Stomach (tissue), 8 donors: ENCODE measurements at regions not wholly inside any gene's neighbourhood (a gene's known extent, or its start where the extent isn't known, plus 50 kb on each side); places are given as distances from the start of the nearest gene placed in this dataset.
"Not testable (repeated sequence)": the region's sequence is repeated elsewhere in the genome, so short reads cannot be mapped to it uniquely, and the experiment has no call there.

Experiments used
- DNase-seq, 2 donors: peaks; one replicate each; pipeline versions ENCODE4 v3.0.0 to v3.0.0-alpha.2; 2013 to 2019
- H3K27ac ChIP-seq, 5 donors: fragments of 200-600 bp in 4 of 5; sonication (generic) in 4 of 5; one replicate each; pipeline ENCODE4 v1.5.1; 2013 to 2019; ENCODE audit warnings: mild to moderate bottlenecking in 1 of 5, moderate library complexity in 1 of 5
- H3K27me3 ChIP-seq, 3 donors: fragments of 200-600 bp; sonication (generic); one replicate each; pipeline ENCODE4 v1.5.1; 2017 to 2019; ENCODE audit warnings: mixed run types in 1 of 3
- H3K36me3 ChIP-seq, 4 donors: fragments of 200-600 bp; sonication (generic); 1 replicate in 3 of 4; 2 replicates in 1 of 4; pipeline ENCODE4 v1.5.1; 2016 to 2019
- H3K4me1 ChIP-seq, 4 donors: fragments of 200-600 bp; sonication (generic); one replicate each; pipeline ENCODE4 v1.5.1; 2016 to 2019
- H3K4me3 ChIP-seq, 4 donors: fragments of 200-600 bp; sonication (generic) in 3 of 4; one replicate each; pipeline ENCODE4 v1.5.1; 2016 to 2019; ENCODE audit warnings: mild to moderate bottlenecking in 1 of 4
- H3K9me3 ChIP-seq, 4 donors: fragments of 200-600 bp; sonication (generic); one replicate each; pipeline ENCODE4 v1.5.1; 2016 to 2019
- CTCF ChIP-seq, 7 experiments: fragments of 450-650 bp in 4 of 7; fragments of 200-600 bp in 3 of 7; sonication (generic) in 3 of 7; IDR thresholded peaks; one replicate each; pipeline ENCODE4 v1.5.1; 2016 to 2019; ENCODE audit warnings: antibody characterized with exemption in 7 of 7, control low read depth in 2 of 7, mild to moderate bottlenecking in 1 of 7
- EP300 ChIP-seq: sonication (generic); formaldehyde crosslinking; IDR thresholded peaks from one replicate; pipeline ENCODE4 v1.6.1; 2017; ENCODE audit warnings: antibody characterized with exemption
- POLR2A ChIP-seq, 4 donors: fragments of 450-650 bp; IDR thresholded peaks; one replicate each; pipeline ENCODE4 v1.6.1; 2016; ENCODE audit warnings: antibody characterized with exemption in 4 of 4, control low read depth in 2 of 4, mild to moderate bottlenecking in 1 of 4, moderate library complexity in 1 of 4
- POLR2AphosphoS5 ChIP-seq, 3 donors: sonication (generic); formaldehyde crosslinking; IDR thresholded peaks; one replicate each; pipeline ENCODE4 v1.6.1; 2016; ENCODE audit warnings: antibody characterized with exemption in 3 of 3
- WGBS, 5 donors: extraction: QIAGEN DNeasy Blood & Tissue Kit in 3 of 5; methylation state at CpG; one replicate each; pipeline versions ENCODE4 v1.1.5 to v1.1.7; 2013 to 2018; 5-methylcytosine and 5-hydroxymethylcytosine counted together
- intact Hi-C: fragments of 100-400 bp; cut with DNase I; formaldehyde crosslinking; loops from one replicate; pipeline ENCODE4 v1.15.1; 2023; ENCODE audit warnings: low total_unique reads
- donor health status: healthy with polysubstance abuse.
- donor health status: Bipolar disorder and iron deficiency.
- donor health status: healthy.

- Histone ChIP-seq H3K4me1 (no peaks in the 10 kb centered on the region), H3K9me3 (no peaks in the 10 kb centered on the region), H3K36me3 (no peaks in the 10 kb centered on the region), H3K27ac (no peak overlapping the region), H3K27me3 (no peaks in the 10 kb centered on the region), H3K4me3 (no peak overlapping the region)
- 73 to 89% (median 78%) methylated on average over 3 of the region's 3 CpGs for WGBS, 5 donors
- TF ChIP-seq POLR2AphosphoS5 (IDR thresholded peaks at IDR 0.05) (no peak), CTCF (IDR thresholded peaks at IDR 0.05) (no peak), POLR2A (IDR thresholded peaks at IDR 0.05) (no peak), EP300 (no peak)
- no peak for DNase-seq
- intact Hi-C loops: no loop called here
Measured at GRCh38 chr9:31744589-31744988, 639.9 kb upstream of the ACO1 start.

GRCh38 chr9:31745468-31745867 is 639.0 kb upstream of the ACO1 start:
- Histone ChIP-seq H3K27ac (no peak overlapping the region), H3K27me3 (no peaks in the 10 kb centered on the region), H3K36me3 (no peaks in the 10 kb centered on the region), H3K4me1 (no peaks in the 10 kb centered on the region), H3K9me3 (no peaks in the 10 kb centered on the region), H3K4me3 (no peak overlapping the region)
- WGBS, 5 donors: 22 to 62% (median 41%) methylated on average over 6 of the region's 6 CpGs
- intact Hi-C loops: no loop called here
- no peak for DNase-seq
- TF ChIP-seq POLR2AphosphoS5 (IDR thresholded peaks at IDR 0.05) (no peak), POLR2A (IDR thresholded peaks at IDR 0.05) (no peak), EP300 (no peak), CTCF (IDR thresholded peaks at IDR 0.05) (no peak)

GRCh38 chr9:31745886-31746285 is 638.6 kb upstream of the ACO1 start:
- H3K4me3 ChIP-seq: no peak overlapping the region
- intact Hi-C loops: no loop called here
- no peak for TF ChIP-seq POLR2A (IDR thresholded peaks at IDR 0.05)
- TF ChIP-seq EP300: no peak
- TF ChIP-seq POLR2AphosphoS5 (IDR thresholded peaks at IDR 0.05): no peak
- no peaks in the 10 kb centered on the region for H3K36me3 ChIP-seq
- H3K4me1 ChIP-seq: no peaks in the 10 kb centered on the region
- H3K9me3 ChIP-seq: no peaks in the 10 kb centered on the region
- no peak for DNase-seq
- H3K27ac ChIP-seq: no peak overlapping the region
- H3K27me3 ChIP-seq: no peaks in the 10 kb centered on the region

- no peaks in the 10 kb centered on the region for H3K9me3 ChIP-seq
- DNase-seq: no peak
- TF ChIP-seq EP300 (no peak), CTCF (IDR thresholded peaks at IDR 0.05) (no peak), POLR2AphosphoS5 (IDR thresholded peaks at IDR 0.05) (no peak), POLR2A (IDR thresholded peaks at IDR 0.05) (no peak)
Measured at GRCh38 chr9:31753756-31754155, 630.7 kb upstream of the ACO1 start.

GRCh38 chr9:31759703-31760102 is 624.7 kb upstream of the ACO1 start:
- H3K27ac ChIP-seq: no peak overlapping the region
- no peak for DNase-seq
- no peaks in the 10 kb centered on the region for H3K27me3 ChIP-seq
- intact Hi-C loops: no loop called here
- H3K4me3 ChIP-seq: no peak overlapping the region
- H3K9me3 ChIP-seq: peaks cover 0 to 1% (median 0%) of the 10 kb centered on the region in 4 donors
- no peak for TF ChIP-seq POLR2AphosphoS5 (IDR thresholded peaks at IDR 0.05)
- TF ChIP-seq CTCF (IDR thresholded peaks at IDR 0.05): no peak
- no peak for TF ChIP-seq EP300
- no peak for TF ChIP-seq POLR2A (IDR thresholded peaks at IDR 0.05)
- 61 to 87% (median 71%) methylated on average over 3 of the region's 3 CpGs for WGBS, 5 donors
- H3K4me1 ChIP-seq: peaks cover 0 to 8% (median 0%) of the 10 kb centered on the region in 4 donors
- no peaks in the 10 kb centered on the region for H3K36me3 ChIP-seq

More at GRCh38 chr9:31753756-31754155, 630.7 kb upstream of the ACO1 start:
- intact Hi-C loops: no loop called here
- H3K27ac ChIP-seq: no peak overlapping the region
- no peak overlapping the region for H3K4me3 ChIP-seq
- H3K27me3 ChIP-seq: no peaks in the 10 kb centered on the region
- peaks cover 0 to 8% (median 0%) of the 10 kb centered on the region in 4 donors for H3K4me1 ChIP-seq
- no peaks in the 10 kb centered on the region for H3K36me3 ChIP-seq

GRCh38 chr9:31774021-31774420 is 610.4 kb upstream of the ACO1 start:
- Histone ChIP-seq H3K4me1 (peaks cover 0 to 14% (median 8%) of the 10 kb centered on the region in 4 donors), H3K9me3 (peaks cover 7 to 28% (median 13%) of the 10 kb centered on the region in 4 donors)
- intact Hi-C loops, H3K36me3 ChIP-seq, DNase-seq, H3K4me3 ChIP-seq, H3K27me3 ChIP-seq, H3K27ac ChIP-seq: not testable (repeated sequence)
- 58 to 85% (median 69%) methylated on average over 3 of the region's 3 CpGs for WGBS, 5 donors
